HG03565 (cell line): ENCODE measurements at regions not wholly inside any gene's neighbourhood (a gene's known extent, or its start where the extent isn't known, plus 50 kb on each side); places are given as distances from the start of the nearest gene placed in this dataset.
"Not testable (repeated sequence)": the region's sequence is repeated elsewhere in the genome, so short reads cannot be mapped to it uniquely, and the experiment has no call there.

ENCODE experiments used
- ATAC-seq: cut with Tn5 transposase; IDR thresholded peaks from one replicate; pipeline ENCODE4 v1.9.1; 2021; ENCODE audit warnings: mild to moderate bottlenecking, moderate library complexity; ENCODE audit not compliant: unreplicated experiment

DNA sequence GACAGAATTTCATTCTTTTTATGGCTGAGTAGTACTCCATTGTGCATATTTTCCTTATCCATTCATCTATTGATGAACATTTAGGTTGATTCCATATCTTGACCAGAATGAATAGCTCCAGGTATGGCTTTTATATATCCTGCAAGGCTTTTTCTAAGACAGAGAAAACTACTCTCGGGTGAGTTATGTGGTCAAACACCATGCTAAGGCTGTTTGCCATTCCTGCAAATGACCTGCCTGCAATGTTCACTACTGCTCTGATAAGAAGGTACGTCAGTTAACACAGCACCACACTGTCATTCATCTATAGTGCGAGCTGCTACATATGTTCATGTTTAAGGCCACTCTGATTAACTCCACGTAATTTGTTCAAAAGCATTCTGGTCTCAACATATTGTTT lies 256.8 kb upstream of the RGMB start:
- ATAC-seq, result no peak

- no peak for ATAC-seq
These were observed 255.7 kb upstream of the RGMB start for GRCh38 chr5:98517560-98518366.

- no peak for ATAC-seq
These were observed 254.7 kb upstream of the RGMB start for GRCh38 chr5:98518754-98519153.

- no peak for ATAC-seq
These were observed 253.9 kb upstream of the RGMB start for GRCh38 chr5:98519571-98519970.

DNA sequence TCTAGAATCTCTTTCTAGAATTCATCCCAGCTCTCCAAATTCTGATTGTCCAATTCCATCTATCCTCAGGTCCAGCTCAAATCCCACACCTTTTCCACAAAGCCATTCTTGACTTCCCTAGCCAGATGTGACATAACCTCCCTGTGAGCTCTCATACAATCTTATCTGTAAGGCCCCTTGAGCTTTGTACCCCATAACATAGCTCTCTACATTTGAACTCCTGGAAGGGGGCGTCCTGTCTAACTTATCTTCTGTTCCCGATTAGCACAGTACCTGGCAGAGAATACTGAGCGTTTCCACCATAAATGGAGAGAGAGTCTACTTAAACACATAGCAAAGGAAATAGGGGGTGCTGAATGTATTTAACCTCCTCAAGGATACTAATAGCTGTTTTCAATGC lies 251.6 kb upstream of the RGMB start:
- ATAC-seq, result no peak

GRCh38 chr5:98524773-98525172 lies 248.7 kb upstream of the RGMB start:
- ATAC-seq, result no peak

DNA sequence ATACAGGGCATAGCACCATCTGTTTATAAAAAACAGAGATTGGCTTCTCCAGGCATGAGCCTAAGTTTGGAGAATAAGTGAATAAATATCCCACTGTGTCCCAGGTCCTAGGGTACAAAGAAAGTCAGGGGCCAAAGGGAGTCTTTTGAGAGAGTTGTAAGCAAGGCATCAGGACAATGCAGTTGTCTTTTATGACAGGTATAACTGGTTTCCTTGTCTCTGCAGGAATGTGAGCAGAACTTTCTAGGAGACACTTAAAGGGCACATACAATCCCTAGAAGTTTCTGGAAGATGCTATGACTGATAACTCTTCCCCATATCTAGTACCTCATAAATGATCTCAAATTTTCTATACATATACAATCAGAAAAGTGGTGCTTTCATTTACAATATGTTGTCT lies 245.6 kb upstream of the RGMB start:
- no peak for ATAC-seq

DNA sequence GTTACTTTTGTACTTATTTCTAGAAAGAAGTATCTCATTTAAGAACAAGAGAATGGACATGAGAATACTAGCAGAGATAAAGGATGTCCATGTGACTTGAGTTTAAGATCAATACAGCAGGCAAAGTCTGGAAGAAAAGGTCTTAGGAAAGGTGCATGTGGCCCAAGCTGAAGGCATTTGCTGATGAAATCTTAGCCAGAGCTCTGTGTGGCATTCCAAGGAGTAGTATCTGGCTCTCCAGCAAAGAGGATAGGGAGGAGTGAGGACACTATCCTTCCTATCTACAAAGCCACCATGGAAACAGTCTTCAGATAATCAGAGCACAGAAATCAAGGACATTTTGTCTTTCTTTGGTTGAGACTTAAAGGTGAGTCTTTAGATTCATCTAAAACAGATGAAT lies 244.1 kb upstream of the RGMB start:
- no peak for ATAC-seq

DNA sequence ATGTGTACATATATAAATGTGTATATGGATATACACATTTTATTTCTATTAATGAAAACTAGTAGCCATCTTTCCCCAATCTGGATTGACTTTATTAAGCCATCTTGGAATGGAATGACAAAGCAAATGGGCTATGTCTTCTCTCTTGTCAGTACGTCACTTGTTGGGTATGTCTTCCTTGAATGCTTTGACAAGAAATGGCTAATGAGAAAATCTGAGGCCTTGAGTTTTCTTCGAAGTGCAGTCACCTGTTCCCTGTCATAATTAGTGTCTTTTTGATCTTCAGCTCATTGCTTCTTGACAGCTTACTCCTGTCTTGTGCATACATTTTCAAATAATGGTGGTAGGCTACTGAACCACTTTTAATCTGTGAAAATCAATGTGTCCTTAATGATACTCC lies 243.2 kb upstream of the RGMB start:
- ATAC-seq, result no peak

GRCh38 chr5:98535901-98536300 lies 237.6 kb upstream of the RGMB start:
- no peak for ATAC-seq

- no peak for ATAC-seq
These were observed 233.4 kb upstream of the RGMB start for GRCh38 chr5:98540056-98540455.

GRCh38 chr5:98541641-98542040 lies 231.8 kb upstream of the RGMB start:
- ATAC-seq, result no peak

- no peak for ATAC-seq
These were observed 230.0 kb upstream of the RGMB start for GRCh38 chr5:98543490-98543889.

GRCh38 chr5:98546924-98547323 lies 226.5 kb upstream of the RGMB start:
- ATAC-seq, result not testable (repeated sequence)

GRCh38 chr5:98556712-98557111 lies 216.8 kb upstream of the RGMB start:
- no peak for ATAC-seq

DNA sequence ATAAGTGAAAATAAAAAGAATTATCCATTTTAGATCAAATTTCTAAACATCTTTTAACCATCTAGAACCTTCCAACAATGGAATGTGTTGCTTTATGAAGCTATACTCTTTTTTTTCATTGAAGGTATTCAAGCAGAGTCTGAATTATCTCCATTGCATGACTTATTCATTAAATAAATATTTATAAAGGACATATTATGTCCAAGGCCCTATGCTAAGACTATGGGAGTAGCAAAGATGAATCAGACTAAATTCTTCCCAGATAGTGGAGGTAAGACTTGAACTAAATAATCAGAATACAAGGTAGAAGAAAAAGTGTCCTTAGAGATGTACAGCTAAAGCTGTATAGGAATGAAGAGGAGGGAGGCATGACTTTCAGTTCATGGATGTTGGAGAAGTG lies 215.5 kb upstream of the RGMB start:
- no peak for ATAC-seq

DNA sequence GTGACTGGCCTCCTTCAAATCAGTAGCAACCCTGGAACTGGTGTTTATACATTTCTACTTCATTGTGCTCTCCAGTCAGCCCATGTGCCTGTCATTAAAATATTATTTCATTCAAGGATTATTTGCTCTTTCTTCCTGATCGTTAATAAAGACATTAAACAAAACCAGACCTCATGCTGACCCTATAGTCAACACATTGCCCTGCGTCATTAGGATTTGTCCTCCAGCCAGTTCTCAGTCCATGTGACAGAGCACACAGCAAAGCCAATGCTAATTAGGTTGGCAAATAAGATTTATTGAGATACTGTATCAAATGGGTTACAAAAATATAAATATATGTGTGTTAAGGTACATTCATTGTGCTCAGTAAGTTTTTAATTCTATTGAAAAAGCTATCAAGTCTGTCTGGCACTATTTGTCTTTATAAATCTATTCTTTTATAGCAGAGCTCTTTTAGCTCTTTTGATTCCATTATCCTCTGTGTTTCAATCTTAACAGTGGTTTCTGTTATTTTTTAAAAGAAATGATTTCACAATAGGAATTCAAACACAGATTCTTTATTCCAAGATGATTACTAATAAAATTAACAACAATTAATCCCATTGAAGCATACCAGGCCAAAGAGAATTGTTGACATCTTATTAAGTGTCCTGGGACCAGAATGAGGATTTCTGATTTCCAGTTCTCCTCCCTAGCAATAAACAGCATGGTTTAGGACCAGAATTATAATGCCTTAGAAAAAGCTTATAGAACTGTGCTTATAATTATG lies 209.4 kb upstream of the RGMB start:
- no peak for ATAC-seq

DNA sequence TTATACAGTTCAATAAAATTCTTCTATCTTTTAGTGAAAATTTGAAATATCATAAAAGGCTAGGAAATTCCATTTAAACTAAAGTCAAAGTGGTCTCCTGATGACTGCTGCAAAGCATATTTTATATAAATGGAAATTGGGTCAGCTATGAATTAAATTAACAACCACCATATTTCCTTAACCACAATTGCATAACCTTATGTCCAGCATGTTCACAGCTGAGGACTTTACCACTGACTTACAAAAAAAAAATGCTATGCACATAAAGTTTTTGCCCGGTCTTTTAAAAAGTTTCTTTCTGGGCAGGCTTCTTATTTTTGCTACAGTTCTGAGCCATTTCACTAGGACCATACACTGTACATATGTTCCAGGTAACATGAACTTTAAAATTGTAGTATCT lies 208.6 kb upstream of the RGMB start:
- ATAC-seq, result no peak

GRCh38 chr5:98568336-98568735 lies 205.1 kb upstream of the RGMB start:
- ATAC-seq, result no peak

- no peak for ATAC-seq
These were observed 204.2 kb upstream of the RGMB start for GRCh38 chr5:98569288-98569687.

DNA sequence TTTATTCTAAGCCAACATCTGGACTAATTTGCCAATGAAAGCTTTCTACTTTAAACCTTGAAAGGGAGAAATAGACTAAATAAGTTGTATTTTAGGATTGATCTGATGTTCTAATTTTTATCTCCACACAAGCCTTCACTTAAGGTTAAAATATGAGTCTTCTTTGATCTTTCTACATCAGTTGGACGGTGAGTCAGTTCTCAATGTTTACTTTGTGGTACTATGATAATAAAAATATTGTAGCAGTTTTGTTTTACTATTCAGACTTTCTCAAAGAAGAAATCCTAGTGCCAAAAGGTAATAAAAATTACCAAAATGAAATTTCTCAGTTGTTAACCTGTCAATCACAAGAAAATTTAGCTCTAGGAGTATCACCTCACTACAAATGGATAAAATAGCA lies 203.5 kb upstream of the RGMB start:
- ATAC-seq, result no peak

GRCh38 chr5:98570661-98571191 lies 202.7 kb upstream of the RGMB start:
- no peak for ATAC-seq
